HEK293 (cell line): ENCODE measurements at regions not wholly inside any gene's neighbourhood (a gene's known extent, or its start where the extent isn't known, plus 50 kb on each side); places are given as distances from the start of the nearest gene placed in this dataset.
"Not testable (repeated sequence)": the region's sequence is repeated elsewhere in the genome, so short reads cannot be mapped to it uniquely, and the experiment has no call there.

Experiments used
- CTCF ChIP-seq: fragments of 450-650 bp; formaldehyde crosslinking; IDR thresholded peaks from 2 replicates; pipeline ENCODE4 v1.5.1; 2016; ENCODE audit warnings: missing biosample characterization, missing genetic modification characterization
- TCF7L2 ChIP-seq: IDR thresholded peaks from 2 replicates; pipeline ENCODE4 v1.6.1; 2011; ENCODE audit warnings: low read depth, mild to moderate bottlenecking, inconsistent platforms, low read length, moderate library complexity, borderline replicate concordance
- ZBTB21 ChIP-seq: fragments of 450-650 bp; formaldehyde crosslinking; IDR thresholded peaks from 2 replicates; pipeline ENCODE4 v1.5.1; 2017; ENCODE audit warnings: missing biosample characterization, missing genetic modification characterization
- ZNF138 ChIP-seq: fragments of 450-650 bp; formaldehyde crosslinking; IDR thresholded peaks from 2 replicates; pipeline ENCODE4 v1.5.1; 2016; ENCODE audit warnings: missing biosample characterization, missing genetic modification characterization, borderline replicate concordance
- ZNF221 ChIP-seq: fragments of 450-650 bp; formaldehyde crosslinking; IDR thresholded peaks from 2 replicates; pipeline ENCODE4 v1.5.1; 2017; ENCODE audit warnings: missing biosample characterization, missing genetic modification characterization, borderline replicate concordance
- ZNF274 ChIP-seq, 2 experiments: fragments of 200-500 bp in 1 of 2; fragments of 450-650 bp in 1 of 2; sonication (Bioruptor generic) in 1 of 2; formaldehyde crosslinking in 1 of 2; IDR thresholded peaks; 2 replicates each; pipeline versions ENCODE4 v1.5.1 to v1.6.1; 2014 to 2016; ENCODE audit warnings: borderline replicate concordance in 1 of 2, inconsistent platforms in 1 of 2, low read length in 1 of 2, missing biosample characterization in 1 of 2, missing genetic modification characterization in 1 of 2
- ZNF292 ChIP-seq: fragments of 450-650 bp; formaldehyde crosslinking; IDR thresholded peaks from 2 replicates; pipeline ENCODE4 v1.5.1; 2016; ENCODE audit warnings: low read depth, missing biosample characterization, missing genetic modification characterization, borderline replicate concordance
- ZNF423 ChIP-seq: fragments of 450-650 bp; formaldehyde crosslinking; IDR thresholded peaks from 2 replicates; pipeline ENCODE4 v1.5.1; 2016; ENCODE audit warnings: missing biosample characterization, missing genetic modification characterization
- ZNF639 ChIP-seq: fragments of 450-650 bp; formaldehyde crosslinking; IDR thresholded peaks from 2 replicates; pipeline ENCODE4 v1.5.1; 2016; ENCODE audit warnings: missing biosample characterization, missing genetic modification characterization

GRCh38 chr1:228847451-228847850 is 112.2 kb downstream of the RHOU start:
- TF ChIP-seq CTCF (tag by site-specific recombination); TCF7L2; ZNF274 (IDR thresholded peaks at IDR 0.05; ENCODE audit: low read length); ZNF274 (tag by site-specific recombination; IDR thresholded peaks at IDR 0.05; ENCODE audit: borderline replicate concordance); ZNF639 (tag by site-specific recombination); ZNF138 (tag by site-specific recombination); ZNF423 (tag by site-specific recombination); ZBTB21 (tag by site-specific recombination); ZNF221 (tag by site-specific recombination); ZNF292 (tag by site-specific recombination): not testable (repeated sequence)
